ENCODE measurements at regions not wholly inside any gene's neighbourhood (a gene's known extent, or its start where the extent isn't known, plus 50 kb on each side); places are given as distances from the start of the nearest gene placed in this dataset.
A peak's percentile ranks its signal among the peaks of the same experiment; 100 is the strongest.

DNA sequence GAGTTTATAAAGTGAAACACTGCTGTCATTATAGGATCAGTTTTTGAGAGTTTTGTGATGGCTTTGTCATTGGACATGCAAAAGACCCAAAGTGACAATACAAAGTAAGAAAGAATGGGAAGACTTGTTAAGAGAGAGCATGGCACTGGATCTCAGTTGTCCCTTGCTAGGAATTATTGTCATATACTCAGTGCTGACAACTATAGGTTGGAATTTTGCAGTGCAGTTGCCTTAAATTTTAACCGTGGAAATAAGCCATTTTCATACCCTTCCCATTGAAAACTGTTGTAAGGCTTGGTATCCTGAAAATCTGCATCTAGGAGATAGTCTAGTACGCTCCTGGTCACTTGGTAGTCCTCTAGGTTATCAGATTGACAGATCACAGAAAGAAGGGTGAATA is 1156.7 kb downstream of the GATA3 start (continued):
- TF ChIP-seq, protein P1, sequence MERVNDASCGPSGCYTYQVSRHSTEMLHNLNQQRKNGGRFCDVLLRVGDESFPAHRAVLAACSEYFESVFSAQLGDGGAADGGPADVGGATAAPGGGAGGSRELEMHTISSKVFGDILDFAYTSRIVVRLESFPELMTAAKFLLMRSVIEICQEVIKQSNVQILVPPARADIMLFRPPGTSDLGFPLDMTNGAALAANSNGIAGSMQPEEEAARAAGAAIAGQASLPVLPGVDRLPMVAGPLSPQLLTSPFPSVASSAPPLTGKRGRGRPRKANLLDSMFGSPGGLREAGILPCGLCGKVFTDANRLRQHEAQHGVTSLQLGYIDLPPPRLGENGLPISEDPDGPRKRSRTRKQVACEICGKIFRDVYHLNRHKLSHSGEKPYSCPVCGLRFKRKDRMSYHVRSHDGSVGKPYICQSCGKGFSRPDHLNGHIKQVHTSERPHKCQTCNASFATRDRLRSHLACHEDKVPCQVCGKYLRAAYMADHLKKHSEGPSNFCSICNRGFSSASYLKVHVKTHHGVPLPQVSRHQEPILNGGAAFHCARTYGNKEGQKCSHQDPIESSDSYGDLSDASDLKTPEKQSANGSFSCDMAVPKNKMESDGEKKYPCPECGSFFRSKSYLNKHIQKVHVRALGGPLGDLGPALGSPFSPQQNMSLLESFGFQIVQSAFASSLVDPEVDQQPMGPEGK (CRISPR knock-in tag; IDR thresholded peaks at IDR 0.05; ENCODE audit: borderline replicate concordance), result no peak
- TF ChIP-seq OSR1 (CRISPR knock-in tag; IDR thresholded peaks at IDR 0.05), result no peak
- no peak for TF ChIP-seq TCF4 (CRISPR knock-in tag; IDR thresholded peaks at IDR 0.05; ENCODE audit: borderline replicate concordance)
- no peak for TF ChIP-seq GLIS3 (CRISPR knock-in tag; IDR thresholded peaks at IDR 0.05)

DNA sequence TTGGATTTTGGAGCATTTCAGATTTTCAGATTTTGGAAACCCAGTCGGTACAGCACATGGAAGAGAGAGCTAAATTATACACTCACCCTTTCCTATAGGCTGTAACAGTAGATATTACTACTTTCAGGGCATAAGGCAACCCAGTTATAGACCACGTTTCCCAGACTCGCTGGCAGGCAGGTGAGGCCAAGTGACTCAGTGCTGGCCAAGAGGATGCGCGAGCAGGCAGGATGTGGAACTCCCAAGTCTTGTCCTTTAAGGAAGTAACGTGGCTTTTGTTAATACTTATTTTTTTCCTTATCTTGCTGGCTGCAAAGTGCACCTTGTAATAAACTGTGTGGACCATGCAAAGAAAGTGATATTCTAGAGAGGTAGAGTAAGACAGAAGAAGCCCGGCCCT is 1160.1 kb downstream of the GATA3 start:
- TF ChIP-seq, protein P1 (CRISPR knock-in tag; IDR thresholded peaks at IDR 0.05; ENCODE audit: borderline replicate concordance), result no peak
- TF ChIP-seq, protein P2, sequence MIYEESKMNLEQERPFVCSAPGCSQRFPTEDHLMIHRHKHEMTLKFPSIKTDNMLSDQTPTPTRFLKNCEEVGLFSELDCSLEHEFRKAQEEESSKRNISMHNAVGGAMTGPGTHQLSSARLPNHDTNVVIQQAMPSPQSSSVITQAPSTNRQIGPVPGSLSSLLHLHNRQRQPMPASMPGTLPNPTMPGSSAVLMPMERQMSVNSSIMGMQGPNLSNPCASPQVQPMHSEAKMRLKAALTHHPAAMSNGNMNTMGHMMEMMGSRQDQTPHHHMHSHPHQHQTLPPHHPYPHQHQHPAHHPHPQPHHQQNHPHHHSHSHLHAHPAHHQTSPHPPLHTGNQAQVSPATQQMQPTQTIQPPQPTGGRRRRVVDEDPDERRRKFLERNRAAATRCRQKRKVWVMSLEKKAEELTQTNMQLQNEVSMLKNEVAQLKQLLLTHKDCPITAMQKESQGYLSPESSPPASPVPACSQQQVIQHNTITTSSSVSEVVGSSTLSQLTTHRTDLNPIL (CRISPR knock-in tag; IDR thresholded peaks at IDR 0.05; ENCODE audit: low read depth), result no peak
- TF ChIP-seq, protein P3, sequence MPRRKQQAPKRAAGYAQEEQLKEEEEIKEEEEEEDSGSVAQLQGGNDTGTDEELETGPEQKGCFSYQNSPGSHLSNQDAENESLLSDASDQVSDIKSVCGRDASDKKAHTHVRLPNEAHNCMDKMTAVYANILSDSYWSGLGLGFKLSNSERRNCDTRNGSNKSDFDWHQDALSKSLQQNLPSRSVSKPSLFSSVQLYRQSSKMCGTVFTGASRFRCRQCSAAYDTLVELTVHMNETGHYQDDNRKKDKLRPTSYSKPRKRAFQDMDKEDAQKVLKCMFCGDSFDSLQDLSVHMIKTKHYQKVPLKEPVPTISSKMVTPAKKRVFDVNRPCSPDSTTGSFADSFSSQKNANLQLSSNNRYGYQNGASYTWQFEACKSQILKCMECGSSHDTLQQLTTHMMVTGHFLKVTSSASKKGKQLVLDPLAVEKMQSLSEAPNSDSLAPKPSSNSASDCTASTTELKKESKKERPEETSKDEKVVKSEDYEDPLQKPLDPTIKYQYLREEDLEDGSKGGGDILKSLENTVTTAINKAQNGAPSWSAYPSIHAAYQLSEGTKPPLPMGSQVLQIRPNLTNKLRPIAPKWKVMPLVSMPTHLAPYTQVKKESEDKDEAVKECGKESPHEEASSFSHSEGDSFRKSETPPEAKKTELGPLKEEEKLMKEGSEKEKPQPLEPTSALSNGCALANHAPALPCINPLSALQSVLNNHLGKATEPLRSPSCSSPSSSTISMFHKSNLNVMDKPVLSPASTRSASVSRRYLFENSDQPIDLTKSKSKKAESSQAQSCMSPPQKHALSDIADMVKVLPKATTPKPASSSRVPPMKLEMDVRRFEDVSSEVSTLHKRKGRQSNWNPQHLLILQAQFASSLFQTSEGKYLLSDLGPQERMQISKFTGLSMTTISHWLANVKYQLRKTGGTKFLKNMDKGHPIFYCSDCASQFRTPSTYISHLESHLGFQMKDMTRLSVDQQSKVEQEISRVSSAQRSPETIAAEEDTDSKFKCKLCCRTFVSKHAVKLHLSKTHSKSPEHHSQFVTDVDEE (CRISPR knock-in tag; IDR thresholded peaks at IDR 0.05), result no peak

DNA sequence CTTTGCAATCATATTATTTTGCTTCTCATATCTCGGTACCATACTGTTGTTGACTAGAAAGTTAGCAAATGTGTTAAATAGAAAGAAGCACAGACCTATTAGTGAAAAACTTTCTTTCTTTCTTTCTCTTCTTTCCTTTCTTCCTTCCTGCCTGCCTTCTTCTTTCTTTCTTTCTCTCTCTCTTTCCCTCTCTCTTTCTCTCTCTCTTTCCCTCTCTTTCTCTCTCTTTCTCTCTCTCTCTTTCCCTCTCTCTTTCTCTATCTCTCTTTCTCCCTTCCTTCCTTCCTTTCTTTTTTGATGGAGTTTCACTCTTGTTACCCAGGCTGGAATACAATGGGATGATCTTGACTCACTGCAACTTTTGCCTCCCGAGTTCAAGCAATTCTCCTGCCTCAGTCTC is 1160.6 kb downstream of the GATA3 start:
- TF ChIP-seq ZFP30 (CRISPR knock-in tag; IDR thresholded peaks at IDR 0.05), result no peak
- no peak for ATAC-seq

More for the DNA sequence above, 1160.1 kb downstream of the GATA3 start:
- no peak for ATAC-seq

DNA sequence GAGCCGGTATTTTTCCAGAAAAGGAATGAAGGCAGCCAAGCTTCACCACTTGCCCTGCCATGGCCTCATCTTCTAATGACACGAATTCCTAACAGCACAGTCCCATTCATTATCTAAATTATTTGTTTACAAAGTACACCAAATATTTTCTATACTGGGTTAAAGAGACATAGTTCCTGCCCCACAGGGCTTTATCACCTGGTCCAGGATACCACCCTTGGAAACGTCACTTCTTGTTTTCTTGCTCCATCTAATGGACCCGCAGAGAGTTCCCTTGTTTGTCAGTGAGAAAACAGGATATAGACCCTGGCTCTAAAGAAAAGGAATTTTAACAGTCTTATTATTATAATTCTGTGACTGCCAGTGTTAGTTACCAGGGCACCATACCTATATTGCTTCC is 1165.4 kb downstream of the GATA3 start:
- TF ChIP-seq, protein P4, sequence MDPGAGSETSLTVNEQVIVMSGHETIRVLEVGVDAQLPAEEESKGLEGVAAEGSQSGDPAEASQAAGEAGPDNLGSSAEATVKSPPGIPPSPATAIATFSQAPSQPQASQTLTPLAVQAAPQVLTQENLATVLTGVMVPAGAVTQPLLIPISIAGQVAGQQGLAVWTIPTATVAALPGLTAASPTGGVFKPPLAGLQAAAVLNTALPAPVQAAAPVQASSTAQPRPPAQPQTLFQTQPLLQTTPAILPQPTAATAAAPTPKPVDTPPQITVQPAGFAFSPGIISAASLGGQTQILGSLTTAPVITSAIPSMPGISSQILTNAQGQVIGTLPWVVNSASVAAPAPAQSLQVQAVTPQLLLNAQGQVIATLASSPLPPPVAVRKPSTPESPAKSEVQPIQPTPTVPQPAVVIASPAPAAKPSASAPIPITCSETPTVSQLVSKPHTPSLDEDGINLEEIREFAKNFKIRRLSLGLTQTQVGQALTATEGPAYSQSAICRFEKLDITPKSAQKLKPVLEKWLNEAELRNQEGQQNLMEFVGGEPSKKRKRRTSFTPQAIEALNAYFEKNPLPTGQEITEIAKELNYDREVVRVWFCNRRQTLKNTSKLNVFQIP (CRISPR knock-in tag; IDR thresholded peaks at IDR 0.05; ENCODE audit: borderline replicate concordance, low read depth), result no peak
- no peak for ATAC-seq

DNA sequence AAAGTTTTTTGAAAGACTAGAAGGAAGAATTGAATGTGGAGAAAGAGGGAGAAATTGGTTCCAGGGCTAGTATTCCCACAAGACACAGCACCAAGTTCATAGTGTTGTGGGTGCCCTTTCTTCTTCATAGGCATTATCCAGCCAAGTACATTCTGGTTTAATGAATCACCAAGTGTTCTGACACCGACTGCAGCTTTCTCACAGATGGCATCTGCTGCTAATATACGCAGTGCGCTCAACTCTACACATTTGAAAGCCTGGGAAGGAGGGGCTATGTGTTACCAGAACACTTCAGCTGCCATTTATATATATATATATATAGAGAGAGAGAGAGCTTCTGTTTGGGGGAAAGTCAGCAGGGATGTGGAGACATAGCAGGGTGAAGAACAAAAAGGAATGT is 1168.4 kb downstream of the GATA3 start:
- 0 out of 2 replicates have a peak, but pooled peaks have one; percentile 34 for TF ChIP-seq ZFP3 (CRISPR knock-in tag; IDR thresholded peaks at IDR 0.05)
- 0 out of 2 replicates have a peak, but pooled peaks have one; percentile 37 for TF ChIP-seq CSDC2 (CRISPR knock-in tag; IDR thresholded peaks at IDR 0.05)
- TF ChIP-seq, protein P1 (CRISPR knock-in tag; IDR thresholded peaks at IDR 0.05; ENCODE audit: borderline replicate concordance), result no peak
- peak; percentile 96 for ATAC-seq
